Esophagus muscularis mucosa (tissue), 4 donors: ENCODE measurements at regions not wholly inside any gene's neighbourhood (a gene's known extent, or its start where the extent isn't known, plus 50 kb on each side); places are given as distances from the start of the nearest gene placed in this dataset.
"Not testable (repeated sequence)": the region's sequence is repeated elsewhere in the genome, so short reads cannot be mapped to it uniquely, and the experiment has no call there.

Experiments
- DNase-seq: peaks from one replicate; pipeline ENCODE4 v3.0.0-alpha.2; 2017; ENCODE audit errors: extremely low spot score
- H3K27ac ChIP-seq, 4 donors: fragments of 200-600 bp; sonication (generic); replicated peaks in 1 of 4; 1 replicate in 3 of 4; 2 replicates in 1 of 4; pipeline ENCODE4 v1.5.1; 2016 to 2019; ENCODE audit warnings: mild to moderate bottlenecking in 1 of 4
- H3K27me3 ChIP-seq, 4 donors: fragments of 200-600 bp; sonication (generic); one replicate each; pipeline versions ENCODE4 v1.5.1 to v1.6.0; 2016 to 2019
- H3K36me3 ChIP-seq, 4 donors: fragments of 200-600 bp; sonication (generic); one replicate each; pipeline ENCODE4 v1.5.1; 2016 to 2019
- H3K4me1 ChIP-seq, 4 donors: fragments of 200-600 bp; sonication (generic); one replicate each; pipeline ENCODE4 v1.5.1; 2016 to 2019
- H3K4me3 ChIP-seq, 4 donors: fragments of 200-600 bp; sonication (generic); 1 replicate in 2 of 4; 2 replicates in 2 of 4; pipeline ENCODE4 v1.5.1; 2016 to 2019; ENCODE audit warnings: mild to moderate bottlenecking in 4 of 4, moderate library complexity in 1 of 4
- H3K9me3 ChIP-seq, 4 donors: fragments of 200-600 bp; sonication (generic); 1 replicate in 3 of 4; 2 replicates in 1 of 4; pipeline ENCODE4 v1.5.1; 2016 to 2019
- CTCF ChIP-seq, 3 experiments: fragments of 200-600 bp in 2 of 3; fragments of 450-650 bp in 1 of 3; sonication (generic) in 2 of 3; IDR thresholded peaks; one replicate each; pipeline ENCODE4 v1.5.1; 2017 to 2019; ENCODE audit warnings: antibody characterized with exemption in 3 of 3, mild to moderate bottlenecking in 2 of 3, moderate library complexity in 1 of 3
- EP300 ChIP-seq: sonication (generic); formaldehyde crosslinking; IDR thresholded peaks from one replicate; pipeline ENCODE4 v1.6.1; 2017; ENCODE audit warnings: antibody characterized with exemption
- POLR2A ChIP-seq: fragments of 450-650 bp; IDR thresholded peaks from one replicate; pipeline ENCODE4 v1.6.1; 2017; ENCODE audit warnings: antibody characterized with exemption, moderate library complexity, mild to moderate bottlenecking, low read depth
- POLR2AphosphoS5 ChIP-seq, 2 donors: sonication (generic); formaldehyde crosslinking; IDR thresholded peaks; one replicate each; pipeline ENCODE4 v1.6.1; 2017; ENCODE audit warnings: antibody characterized with exemption in 2 of 2
- WGBS: methylation state at CpG from one replicate; pipeline ENCODE4 v1.1.5; 2018; 5-methylcytosine and 5-hydroxymethylcytosine counted together
- intact Hi-C: fragments of 100-400 bp; cut with DNase I; formaldehyde crosslinking; loops from one replicate; pipeline ENCODE4 v1.15.1; 2023

- no peak for DNase-seq
- TF ChIP-seq CTCF (IDR thresholded peaks at IDR 0.05), result no peak
- no peak for TF ChIP-seq POLR2AphosphoS5 (IDR thresholded peaks at IDR 0.05)
- TF ChIP-seq EP300, result no peak
- no peak for TF ChIP-seq POLR2A
- H3K27me3 ChIP-seq, result no peaks in the 10 kb centered on the region
- H3K36me3 ChIP-seq, result no peaks in the 10 kb centered on the region
- H3K9me3 ChIP-seq, result no peaks in the 10 kb centered on the region
- H3K27ac ChIP-seq, result no peak overlapping the region
- WGBS, result 70% methylated on average over 1 of the region's 1 CpG
- H3K4me1 ChIP-seq, result no peaks in the 10 kb centered on the region
- no peak overlapping the region for H3K4me3 ChIP-seq
- intact Hi-C loops, result no loop called here
Measured at GRCh38 chr12:72986963-72987362, 714.8 kb downstream of the TRHDE start.

- DNase-seq, result no peak
- intact Hi-C loops, result no loop called here
- Histone ChIP-seq H3K4me3 (no peak overlapping the region), H3K27me3 (no peaks in the 10 kb centered on the region), H3K36me3 (no peaks in the 10 kb centered on the region), H3K4me1 (no peaks in the 10 kb centered on the region), H3K27ac (no peak overlapping the region), H3K9me3 (no peaks in the 10 kb centered on the region)
- no peak for TF ChIP-seq POLR2AphosphoS5 (IDR thresholded peaks at IDR 0.05)
- TF ChIP-seq EP300, result no peak
- TF ChIP-seq POLR2A, result no peak
- no peak for TF ChIP-seq CTCF (IDR thresholded peaks at IDR 0.05)
- 49% methylated on average over 4 of the region's 4 CpGs for WGBS
Measured at GRCh38 chr12:72989458-72989947, 717.3 kb downstream of the TRHDE start.

- H3K27ac ChIP-seq, H3K4me3 ChIP-seq, DNase-seq: not testable (repeated sequence)
Measured at GRCh38 chr12:72995029-72995428, 722.9 kb downstream of the TRHDE start.

GRCh38 chr12:72995616-72996015 is 723.4 kb downstream of the TRHDE start:
- 88% methylated on average over 5 of the region's 5 CpGs for WGBS
- H3K4me1 ChIP-seq, result no peaks in the 10 kb centered on the region
- H3K27me3 ChIP-seq, result no peaks in the 10 kb centered on the region
- no peaks in the 10 kb centered on the region for H3K9me3 ChIP-seq
- intact Hi-C loops, result no loop called here
- H3K36me3 ChIP-seq, result no peaks in the 10 kb centered on the region
- no peak overlapping the region for H3K4me3 ChIP-seq
- H3K27ac ChIP-seq, result no peak overlapping the region
- TF ChIP-seq POLR2A, result no peak
- no peak for TF ChIP-seq CTCF (IDR thresholded peaks at IDR 0.05)
- no peak for TF ChIP-seq EP300
- no peak for TF ChIP-seq POLR2AphosphoS5 (IDR thresholded peaks at IDR 0.05)
- DNase-seq, result no peak

More at GRCh38 chr12:72995029-72995428, 722.9 kb downstream of the TRHDE start:
- H3K27me3 ChIP-seq, H3K9me3 ChIP-seq, intact Hi-C loops, H3K4me1 ChIP-seq, H3K36me3 ChIP-seq: not testable (repeated sequence)

- H3K4me3 ChIP-seq, DNase-seq, H3K9me3 ChIP-seq, H3K27ac ChIP-seq, H3K36me3 ChIP-seq, intact Hi-C loops, H3K4me1 ChIP-seq, H3K27me3 ChIP-seq: not testable (repeated sequence)
- 73% methylated on average over 3 of the region's 3 CpGs for WGBS
Measured at GRCh38 chr12:73001806-73002205, 729.6 kb downstream of the TRHDE start.

- DNase-seq, H3K9me3 ChIP-seq, intact Hi-C loops, H3K27ac ChIP-seq, H3K36me3 ChIP-seq, H3K27me3 ChIP-seq, H3K4me3 ChIP-seq, H3K4me1 ChIP-seq: not testable (repeated sequence)
- WGBS, result 72% methylated on average over 1 of the region's 1 CpG
Measured at GRCh38 chr12:73002504-73002903, 730.3 kb downstream of the TRHDE start.

GRCh38 chr12:73009138-73009834 is 737.1 kb downstream of the TRHDE start:
- H3K27me3 ChIP-seq, H3K27ac ChIP-seq, DNase-seq, H3K9me3 ChIP-seq, intact Hi-C loops, H3K36me3 ChIP-seq, H3K4me3 ChIP-seq, H3K4me1 ChIP-seq: not testable (repeated sequence)
- 63% methylated on average over 3 of the region's 3 CpGs for WGBS
